Erythroblast (primary cell): ENCODE measurements at regions not wholly inside any gene's neighbourhood (a gene's known extent, or its start where the extent isn't known, plus 50 kb on each side); places are given as distances from the start of the nearest gene placed in this dataset.

Experiments used
- GATA1 ChIP-seq: IDR thresholded peaks from 2 replicates; pipeline ENCODE4 v1.6.1; 2011; ENCODE audit warnings: low read depth, mild to moderate bottlenecking, control low read depth, low read length, moderate library complexity
- POLR2A ChIP-seq: IDR thresholded peaks from 2 replicates; pipeline ENCODE4 v1.6.1; 2011; ENCODE audit warnings: mild to moderate bottlenecking, low read length

- TF ChIP-seq POLR2A, result no peak
- TF ChIP-seq GATA1, result no peak
Observed at GRCh38 chrX:39096599-39096998, 295.3 kb downstream of the MID1IP1 start.
